Left ventricle myocardium superior (tissue), 1 donor: ENCODE measurements at regions not wholly inside any gene's neighbourhood (a gene's known extent, or its start where the extent isn't known, plus 50 kb on each side); places are given as distances from the start of the nearest gene placed in this dataset.
A peak's percentile ranks its signal among the peaks of the same experiment; 100 is the strongest.

ENCODE experiments used
- ATAC-seq: fragments of 200-7000 bp; cut with Tn5 transposase; one replicate; pipeline ENCODE4 v1.9.1; 2020; ENCODE audit warnings: mild to moderate bottlenecking, moderate library complexity
- DNase-seq: peaks from one replicate; pipeline ENCODE4 v3.0.0-alpha.2; 2020
- intact Hi-C: fragments of 100-400 bp; cut with micrococcal nuclease; formaldehyde crosslinking; loops from one replicate; pipeline ENCODE4 v1.11.0; 2022
- donor health status: DM: no; HTN: yes; CAD: no; lungs with severe emphysema.

DNA sequence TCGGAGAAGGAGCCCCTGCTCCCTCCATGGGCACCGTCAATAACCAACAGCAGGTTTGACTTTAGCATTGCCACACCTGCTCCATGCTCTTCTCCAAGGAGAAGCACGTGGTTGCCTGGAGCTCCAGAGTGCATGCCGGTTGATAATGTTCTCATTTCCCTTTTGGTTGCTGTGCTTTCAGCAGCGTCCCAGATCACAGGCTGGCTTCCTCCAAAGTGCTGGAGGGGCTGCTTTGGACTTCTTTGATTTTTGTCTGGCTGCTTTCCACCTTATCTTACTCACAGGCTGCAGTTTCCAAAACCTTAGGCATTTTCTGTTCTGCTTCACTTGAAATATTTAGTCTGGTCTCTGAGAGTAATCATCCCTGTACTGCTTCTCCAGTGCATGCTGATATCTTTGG lies 123.8 kb upstream of the IRS2 start:
- DNase-seq, result no peak
- peak; percentile 69 for ATAC-seq
- intact Hi-C loops, result no loop called here

DNA sequence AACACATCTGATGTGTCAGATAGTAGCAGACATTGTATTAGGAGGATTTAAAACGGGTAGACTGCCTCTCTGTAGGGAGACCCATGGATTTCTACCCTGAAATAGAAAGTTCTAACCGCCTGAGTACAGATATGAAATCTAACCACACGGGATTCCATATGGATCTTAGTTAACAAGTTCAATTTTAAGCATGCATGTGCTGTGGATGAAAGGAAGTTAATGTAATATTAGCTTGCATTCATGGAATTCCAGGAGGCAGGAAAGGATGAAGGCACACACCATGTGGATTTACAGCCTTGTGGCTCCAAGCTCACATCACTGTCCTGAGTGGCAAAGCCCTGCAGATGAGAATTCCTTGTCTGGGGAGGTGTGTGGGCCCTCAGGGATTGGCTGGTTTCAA lies 120.6 kb upstream of the IRS2 start:
- ATAC-seq (no peak), DNase-seq (no peak)
- intact Hi-C loops, result no loop called here

DNA sequence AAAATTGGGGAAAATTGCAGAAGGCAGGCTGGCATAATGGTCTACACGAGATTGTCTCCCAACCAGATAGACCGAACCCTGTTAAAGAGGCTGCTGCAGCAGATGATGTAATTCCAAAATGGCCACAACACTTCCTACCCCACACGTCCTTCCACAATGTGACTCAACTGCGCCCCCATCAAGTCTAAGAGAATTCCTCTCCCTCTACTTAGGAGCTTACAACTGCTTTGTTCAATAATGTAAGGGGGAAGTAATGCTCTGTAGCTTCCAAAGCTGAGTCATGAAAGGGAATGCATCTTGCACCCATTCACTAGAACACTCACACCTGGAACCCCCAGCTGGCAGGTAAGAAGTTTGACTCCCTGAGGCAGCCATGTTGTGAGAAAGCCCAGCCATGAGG lies 117.8 kb upstream of the IRS2 start:
- DNase-seq (no peak), ATAC-seq (no peak)

DNA sequence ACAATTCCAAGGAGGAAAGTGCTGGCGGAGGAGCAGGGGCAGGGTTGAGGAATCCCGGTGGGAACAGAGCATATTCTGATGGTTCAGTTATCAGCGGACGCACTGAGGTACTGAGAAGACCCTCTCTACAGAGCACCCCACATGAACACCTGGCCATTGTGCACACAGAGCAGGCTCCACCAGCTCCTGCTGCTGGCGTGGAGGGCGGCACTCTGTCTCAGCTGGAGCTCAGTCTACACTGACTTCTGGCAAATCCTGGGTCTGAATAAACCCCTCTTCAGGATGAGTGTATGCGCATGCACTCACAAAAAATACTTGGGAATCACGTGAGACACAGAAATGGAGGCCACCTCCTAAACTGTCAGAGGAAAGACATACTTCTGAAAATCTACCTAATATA lies 114.4 kb upstream of the IRS2 start:
- ATAC-seq (peak; percentile 27), DNase-seq (no peak)
- intact Hi-C loops, result no loop called here

More for the DNA sequence above, 117.8 kb upstream of the IRS2 start:
- intact Hi-C loops, result no loop called here

DNA sequence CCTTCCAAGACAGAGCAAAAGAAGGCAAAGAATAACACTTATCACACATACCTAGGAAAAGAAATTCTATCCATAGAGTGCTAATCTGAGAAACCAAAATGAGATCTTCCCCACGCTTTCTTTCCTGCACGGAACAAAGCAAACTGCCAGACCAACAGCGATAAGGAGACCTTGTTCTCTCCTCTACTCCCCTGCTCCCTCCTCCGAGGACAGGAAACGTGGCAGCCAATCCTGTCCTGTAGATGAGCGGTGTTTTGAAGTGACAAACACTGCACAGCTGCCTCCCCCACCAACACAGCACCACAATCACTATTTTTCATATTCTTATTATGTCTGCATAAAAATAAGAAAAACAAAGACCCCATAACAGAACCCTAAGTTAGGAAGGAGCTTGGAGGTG lies 113.9 kb upstream of the IRS2 start:
- intact Hi-C loops, result no loop called here
- ATAC-seq, result peak; percentile 82

DNA sequence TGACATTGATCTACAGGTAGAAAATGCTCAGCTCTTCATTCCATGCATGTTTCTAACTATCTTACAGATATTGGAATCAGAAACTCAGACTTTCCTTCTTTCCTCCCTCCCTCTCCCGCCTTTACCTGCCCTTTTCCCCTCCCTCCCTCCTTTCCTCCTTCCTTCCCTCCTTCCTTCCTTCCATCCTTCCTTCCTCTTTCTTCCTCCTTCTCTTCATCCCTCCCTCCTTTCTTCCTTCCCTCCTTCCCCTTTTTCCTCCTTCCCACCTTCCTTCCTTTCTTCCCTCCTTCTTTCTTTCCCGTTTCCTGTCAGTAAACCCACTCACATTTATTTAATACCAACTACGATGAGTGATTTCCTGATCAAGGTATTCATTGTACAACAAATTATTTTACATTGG lies 113.4 kb upstream of the IRS2 start:
- DNase-seq (no peak), ATAC-seq (no peak)
- intact Hi-C loops, result no loop called here

More for the DNA sequence above, 113.9 kb upstream of the IRS2 start:
- DNase-seq, result no peak

DNA sequence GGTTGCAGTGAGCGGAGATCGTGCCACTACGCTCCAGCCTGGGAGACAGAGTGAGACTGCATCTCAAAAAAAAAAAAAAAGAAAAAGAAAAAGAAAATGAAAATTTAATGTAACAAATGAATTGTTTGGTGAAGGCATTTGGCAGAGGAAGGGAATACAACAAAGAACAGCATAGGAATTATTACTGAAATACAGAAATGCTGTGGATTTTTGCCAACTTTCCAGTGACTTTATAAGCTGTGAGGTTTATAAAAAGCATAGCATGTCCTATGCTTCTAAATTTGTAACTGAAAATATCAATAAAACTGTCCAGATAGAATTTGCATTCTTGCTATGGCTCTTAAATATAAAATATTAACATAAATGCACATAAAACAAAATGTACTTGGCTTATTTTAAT lies 112.9 kb upstream of the IRS2 start:
- intact Hi-C loops, result no loop called here
- DNase-seq (no peak), ATAC-seq (no peak)

DNA sequence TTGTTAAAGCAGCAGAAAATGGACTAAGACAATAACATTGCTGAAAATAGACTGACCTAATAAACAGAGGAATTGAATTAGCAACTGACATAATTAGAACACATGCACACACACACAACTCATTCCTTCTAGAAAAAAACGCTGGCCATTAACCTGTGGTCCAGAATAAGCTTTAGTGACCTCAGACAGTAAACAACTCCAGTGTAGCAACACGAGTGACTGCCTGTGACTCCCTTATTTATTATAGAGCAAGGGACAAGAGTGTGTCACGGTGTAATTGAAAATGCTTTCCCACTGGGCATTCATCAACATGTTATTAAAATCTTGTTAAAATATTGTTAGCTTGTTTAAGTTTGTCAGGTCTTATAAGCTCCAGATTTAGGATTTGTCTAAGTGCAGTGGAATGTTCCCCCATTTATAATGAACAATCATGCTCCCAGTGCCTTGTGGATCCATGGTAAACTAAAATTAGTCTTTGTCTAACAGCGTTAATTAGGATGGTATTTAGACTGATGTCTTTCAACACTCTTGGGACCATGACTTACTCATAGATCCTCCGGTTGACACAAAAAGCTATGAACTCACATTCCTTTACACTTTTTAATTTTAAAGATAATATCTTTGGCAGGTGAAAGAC lies 111.7 kb upstream of the IRS2 start:
- peak; percentile 54 for ATAC-seq
- DNase-seq, result no peak
- intact Hi-C loops, result no loop called here

DNA sequence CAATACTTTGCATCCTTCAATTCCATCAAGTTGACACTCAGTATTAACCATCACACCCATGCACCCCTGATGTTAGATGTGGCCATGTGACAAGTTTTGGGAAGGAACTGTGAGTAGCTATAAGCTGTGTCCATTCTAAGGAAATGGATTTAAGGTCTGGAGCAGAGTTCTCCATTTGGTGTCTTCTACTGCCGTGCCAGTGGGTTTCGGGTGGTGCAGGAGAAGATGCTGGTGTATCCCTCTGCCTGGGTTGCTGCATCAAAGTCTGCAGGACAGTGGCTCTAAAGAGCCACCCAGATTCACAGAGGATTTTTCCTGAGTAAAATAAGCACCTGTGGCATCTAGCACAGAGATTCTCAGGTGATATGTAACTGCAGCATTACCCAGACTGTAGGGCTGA lies 105.7 kb upstream of the IRS2 start:
- intact Hi-C loops, result no loop called here
- DNase-seq (no peak), ATAC-seq (no peak)

DNA sequence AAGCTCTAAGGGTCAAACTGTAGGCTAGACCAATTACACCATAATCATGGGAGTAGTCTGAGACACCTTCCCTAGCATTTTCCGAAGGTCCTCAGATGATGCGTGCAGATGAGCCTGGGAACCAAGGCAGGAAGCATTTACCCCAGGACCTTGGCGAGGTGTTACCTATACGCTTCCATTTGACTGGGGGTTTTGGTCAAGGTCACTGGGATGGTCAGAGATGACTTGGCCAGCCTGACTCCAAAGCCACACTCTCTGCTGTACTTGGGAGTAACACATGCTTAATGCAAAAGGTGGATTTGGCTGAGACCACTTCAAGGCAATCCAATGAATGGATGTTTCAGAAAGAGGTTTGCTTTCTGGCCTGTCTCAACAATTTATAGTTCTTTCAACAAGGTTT lies 98.9 kb upstream of the IRS2 start:
- intact Hi-C loops, result no loop called here
- DNase-seq, result no peak
- no peak for ATAC-seq

DNA sequence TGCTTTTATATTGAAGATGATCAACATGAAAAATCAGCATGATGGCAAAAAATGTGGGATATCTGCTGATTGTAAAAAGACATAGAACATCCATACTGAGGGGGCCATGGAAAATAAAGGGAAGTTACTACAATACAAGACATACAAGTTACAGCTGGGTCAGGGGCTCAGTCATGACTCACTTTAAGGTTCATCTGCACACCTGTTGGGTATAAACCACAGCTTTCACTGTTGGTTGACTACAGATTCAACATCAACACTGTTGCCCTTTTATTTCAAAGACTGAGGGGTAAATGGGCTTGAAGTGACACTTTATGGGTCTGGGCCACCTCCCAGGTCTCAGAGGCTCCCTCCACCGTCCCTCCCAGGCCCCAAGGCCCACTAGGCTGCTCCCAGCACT lies 98.1 kb upstream of the IRS2 start:
- intact Hi-C loops, result no loop called here
- ATAC-seq (no peak), DNase-seq (no peak)

DNA sequence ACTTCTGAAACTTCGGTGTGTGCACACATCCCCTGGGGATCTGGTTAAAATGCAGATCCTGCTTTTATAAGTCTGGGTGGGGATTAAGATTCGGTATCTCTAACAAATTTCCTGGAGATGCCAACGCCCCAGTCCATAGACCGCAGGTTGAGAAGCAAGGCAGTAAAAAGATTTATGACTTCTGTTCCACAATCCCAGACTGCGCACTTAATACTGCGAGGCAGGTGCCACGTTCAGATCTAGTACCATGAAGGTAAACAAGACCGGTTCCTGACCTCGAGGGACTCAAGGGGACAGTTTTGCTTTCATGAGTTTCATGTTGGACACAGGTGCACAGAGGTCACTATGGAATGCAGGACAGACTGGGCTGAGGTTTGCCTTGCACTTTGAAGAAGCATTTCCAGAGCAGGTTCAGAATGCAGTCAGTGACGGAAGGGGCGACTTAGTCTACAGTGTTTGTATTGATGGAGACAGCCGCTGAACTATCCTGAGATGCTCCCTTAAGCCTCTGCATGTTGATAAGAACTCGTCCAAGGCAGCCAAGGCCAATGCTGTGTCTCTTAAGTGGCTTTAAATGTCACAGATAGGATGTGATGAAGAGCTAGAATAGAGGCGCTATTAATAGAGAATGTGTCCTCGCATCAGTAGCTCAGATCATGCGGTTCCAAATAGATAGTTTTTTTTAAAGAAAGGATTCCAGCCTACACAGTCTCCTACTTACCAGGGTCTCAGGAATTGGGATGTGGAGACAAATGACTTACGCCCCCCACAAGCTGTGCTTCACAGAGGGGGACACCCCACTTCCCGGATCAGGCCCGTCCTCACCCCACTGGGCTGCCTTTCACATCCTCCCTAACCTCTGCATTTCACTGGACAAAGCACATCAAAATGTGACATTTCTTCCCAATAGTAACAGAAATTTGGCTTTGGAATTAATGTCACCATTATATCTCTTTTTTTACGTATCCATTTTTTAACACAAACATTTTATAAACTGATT lies 97.1 kb upstream of the IRS2 start:
- intact Hi-C loops, result no loop called here
- ATAC-seq (peak; percentile 95), DNase-seq (no peak)

DNA sequence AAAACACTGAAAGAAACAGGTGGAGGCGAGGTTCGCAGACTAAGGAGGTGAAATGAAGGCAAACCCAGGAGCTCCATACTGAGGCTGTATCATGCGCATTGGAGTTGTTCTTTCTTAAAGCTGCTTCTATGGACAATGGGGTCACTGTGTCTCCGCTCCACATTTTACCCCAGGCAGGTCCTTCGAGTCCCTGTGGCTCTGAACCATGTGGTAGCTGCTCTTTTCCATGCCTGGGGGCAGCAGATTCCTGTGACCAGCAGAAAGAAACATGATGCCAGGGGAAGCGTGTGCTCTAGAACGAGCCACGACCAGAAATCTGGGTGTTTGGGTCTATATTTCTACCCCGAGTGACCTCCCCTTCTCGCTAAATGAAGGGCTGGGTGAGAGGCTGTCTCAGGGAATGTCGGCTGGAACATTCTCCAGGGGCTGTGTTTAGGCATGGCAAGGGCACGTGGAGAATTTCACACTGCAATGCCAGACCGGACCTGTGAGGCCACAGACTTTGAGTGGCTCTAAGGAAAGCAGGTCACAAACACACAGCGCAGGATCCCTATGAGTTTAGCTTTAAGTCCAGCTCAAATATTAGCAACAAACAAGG lies 95.7 kb upstream of the IRS2 start:
- ATAC-seq (no peak), DNase-seq (no peak)
- intact Hi-C loops, result no loop called here

DNA sequence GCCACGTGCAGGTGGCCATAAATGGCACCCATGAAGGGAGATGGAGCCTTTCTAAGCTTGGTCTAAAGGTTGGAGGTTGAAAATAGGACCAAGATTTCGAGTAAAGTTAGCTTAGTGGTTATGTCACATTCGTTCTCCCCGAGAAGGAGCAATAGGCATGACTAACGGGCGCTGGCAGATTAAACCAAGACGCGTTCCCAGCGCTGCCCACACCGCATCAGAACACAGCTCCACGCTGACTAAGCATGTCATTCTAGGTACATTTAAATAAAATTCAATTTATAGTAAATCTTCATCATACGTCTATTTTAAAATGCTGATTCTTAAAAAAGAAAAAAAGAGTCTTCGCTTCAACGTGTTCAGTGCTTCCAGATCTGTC lies 95.0 kb upstream of the IRS2 start:
- no peak for DNase-seq
- intact Hi-C loops, result no loop called here
- ATAC-seq, result no peak

DNA sequence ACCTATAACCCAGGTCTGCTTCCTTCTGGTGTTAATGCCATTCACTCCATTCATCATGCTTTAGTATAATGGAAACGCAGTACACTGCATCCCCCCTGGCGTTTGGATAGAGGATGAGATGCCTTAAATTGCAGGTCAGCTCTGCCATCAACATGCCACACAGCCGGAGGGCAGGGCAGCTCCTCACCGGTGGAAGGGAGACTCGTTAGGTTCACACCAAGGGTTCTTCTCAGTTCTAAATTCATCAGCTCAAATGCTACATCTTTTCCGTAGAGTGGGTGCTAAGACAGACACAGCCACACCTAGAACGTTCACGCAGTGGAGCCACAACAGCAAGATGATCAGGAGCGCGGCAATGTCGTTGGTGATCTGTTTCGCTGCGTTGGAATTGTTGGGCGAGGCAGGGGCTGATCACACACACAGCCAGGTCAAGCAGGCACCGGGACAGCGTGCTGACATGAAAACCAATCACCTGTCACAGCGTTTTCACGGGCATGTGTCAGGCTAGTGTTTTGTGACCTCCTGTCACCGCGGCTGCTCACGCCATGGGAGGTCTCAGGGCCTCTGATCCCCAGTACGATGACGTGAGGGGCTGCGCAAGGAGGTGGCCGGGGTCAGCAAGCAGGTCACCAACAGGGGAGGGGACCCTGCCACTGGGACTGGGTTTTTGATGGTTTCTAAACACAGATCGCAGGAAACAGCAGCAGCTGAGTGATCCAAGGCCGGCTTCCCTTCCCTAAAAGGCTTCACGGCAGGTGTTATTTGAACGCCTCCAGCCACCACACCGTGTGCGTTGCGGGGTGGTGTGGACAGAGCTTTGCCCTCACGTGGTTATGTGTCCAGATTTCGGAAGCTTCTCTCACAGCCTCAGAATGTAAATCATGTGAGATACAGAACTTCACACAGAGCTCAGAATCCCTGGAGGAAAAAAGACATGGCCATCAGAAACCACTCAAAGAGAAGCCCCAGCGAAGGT lies 94.3 kb upstream of the IRS2 start:
- no peak for ATAC-seq
- intact Hi-C loops, result no loop called here
- no peak for DNase-seq

DNA sequence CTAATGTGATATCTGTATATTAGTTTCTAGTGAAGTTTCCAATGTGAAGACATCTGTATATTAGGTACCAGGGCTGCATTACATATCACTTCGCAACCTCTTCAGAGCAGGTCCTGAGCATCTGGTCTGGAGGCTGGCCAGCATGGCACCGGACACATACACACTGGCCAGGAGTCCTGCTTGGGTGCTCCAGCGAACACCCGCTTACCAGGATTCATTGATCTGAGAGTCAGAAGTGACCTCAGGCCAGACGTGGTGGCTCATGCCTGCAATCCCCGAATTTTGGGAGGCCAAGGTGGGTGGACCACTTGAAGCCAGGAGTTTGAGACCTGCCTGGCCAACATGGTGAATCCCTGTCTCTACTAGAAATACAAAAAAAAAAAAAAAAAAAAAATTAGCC lies 93.0 kb upstream of the IRS2 start:
- intact Hi-C loops, result no loop called here
- peak; percentile 43 for DNase-seq

DNA sequence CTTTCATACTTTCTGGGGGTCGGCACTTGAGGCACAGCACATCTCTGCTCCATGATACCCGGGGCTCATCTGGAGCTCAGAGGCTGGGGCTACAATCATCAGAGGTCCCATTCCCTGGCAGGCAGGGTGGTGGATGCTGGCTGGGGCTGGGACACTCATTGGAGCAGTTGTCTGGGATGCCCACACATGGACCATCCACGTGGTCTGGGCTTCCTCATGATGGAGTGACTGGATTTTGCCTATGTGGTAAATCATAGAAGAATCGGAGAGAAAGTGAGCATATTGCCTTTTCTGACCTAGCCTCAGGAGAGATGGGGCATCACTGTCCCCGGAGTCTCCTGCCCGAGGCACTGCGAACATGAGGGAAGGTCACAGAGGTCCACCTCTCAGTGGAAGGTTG lies 91.4 kb upstream of the IRS2 start:
- DNase-seq (no peak), ATAC-seq (no peak)
- intact Hi-C loops, result no loop called here

More for the DNA sequence above, 93.0 kb upstream of the IRS2 start:
- ATAC-seq, result no peak

DNA sequence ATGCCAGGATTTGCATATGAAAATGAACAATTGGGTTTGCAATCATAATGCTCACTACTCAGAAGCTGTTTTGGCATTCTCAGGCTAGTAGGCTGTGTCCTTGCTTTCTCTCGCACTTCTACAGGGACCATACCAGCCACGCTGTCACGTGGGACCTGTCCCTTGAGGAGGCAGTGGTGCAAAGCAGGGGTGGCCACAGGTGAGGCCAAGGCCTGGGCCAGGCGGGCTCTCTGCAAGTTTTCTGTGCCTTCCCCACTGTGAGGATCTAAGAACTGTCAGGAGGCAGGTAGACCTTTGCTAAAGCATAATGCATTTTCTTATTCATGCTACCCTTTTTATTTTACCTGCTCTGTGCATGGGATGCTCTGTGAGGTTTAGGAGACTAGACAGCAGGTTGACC lies 89.4 kb upstream of the IRS2 start:
- intact Hi-C loops, result no loop called here

More for the DNA sequence above, 89.4 kb upstream of the IRS2 start:
- DNase-seq (no peak), ATAC-seq (peak; percentile 11)
